ENCODE measurements at regions not wholly inside any gene's neighbourhood (a gene's known extent, or its start where the extent isn't known, plus 50 kb on each side); places are given as distances from the start of the nearest gene placed in this dataset.

DNA sequence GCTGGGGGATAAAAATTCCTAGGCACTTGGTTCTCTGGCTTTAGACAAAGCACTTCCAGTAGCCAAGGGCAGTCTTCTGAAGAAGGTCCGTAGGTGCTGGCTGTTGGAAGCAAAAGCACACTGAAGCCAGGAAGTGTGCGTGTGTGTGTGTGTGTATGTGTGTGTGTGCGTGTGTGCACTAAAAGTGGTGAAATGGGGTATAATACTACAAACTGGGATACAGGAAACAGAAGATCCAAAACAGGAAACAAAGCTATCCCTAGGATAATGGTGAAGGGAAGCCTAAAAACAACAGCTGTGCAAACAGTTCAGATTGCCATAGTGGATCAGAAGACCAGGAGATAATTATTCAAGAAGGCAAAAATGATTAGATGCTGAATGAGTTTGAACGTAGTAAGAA, 103.4 kb downstream of the IL20RB start:
- in situ Hi-C loops (cut with MboI; ENCODE audit: low pct_unique_long_range_greater_than_20kb in 2 of 9, low sequenced_read_pairs in 9 of 9, unreplicated experiment in 9 of 9) = no loop called here
- WGBS, 10 experiments = 43 to 100% (median 82%) methylated on average over 1 to 4 of the region's 4 CpGs
- Histone ChIP-seq H3K4me1 (replicated peaks in 1 of 2) (no peaks in the 10 kb centered on the region), H3K27ac (no peak overlapping the region), H3K4me3 (no peak overlapping the region)
- no peak for ATAC-seq (replicated peaks in 6 of 8)

DNA sequence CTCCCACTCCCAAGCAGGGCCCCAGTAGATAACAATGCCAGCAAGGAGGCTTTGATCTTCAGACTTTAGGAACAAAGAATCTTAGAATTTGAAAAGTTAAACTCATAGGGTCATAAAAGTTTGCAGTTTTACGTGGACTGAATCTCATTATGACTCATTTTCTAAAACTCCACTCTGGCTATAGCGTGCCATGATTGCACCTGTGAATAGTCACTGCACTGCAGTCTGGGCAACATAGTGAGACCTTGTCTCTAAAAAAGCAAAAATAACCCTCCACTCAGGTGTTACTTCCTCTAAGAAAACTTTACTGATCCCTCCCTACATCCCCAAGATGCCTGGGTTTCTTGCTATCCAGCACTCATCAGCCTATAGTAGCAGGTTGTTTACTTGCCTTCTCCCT, 104.5 kb downstream of the IL20RB start:
- in situ Hi-C loops (cut with MboI; ENCODE audit: low pct_unique_long_range_greater_than_20kb in 2 of 9, low sequenced_read_pairs in 9 of 9, unreplicated experiment in 9 of 9) = no loop called here
- Histone ChIP-seq H3K27ac (no peak overlapping the region), H3K4me3 (no peak overlapping the region), H3K4me1 (replicated peaks in 1 of 2) (no peaks in the 10 kb centered on the region)
- no peak for ATAC-seq (replicated peaks in 6 of 8)
- WGBS, 10 experiments = 30 to 80% (median 56%) methylated on average over 2 of the region's 2 CpGs; no CpG with 5 or more reads in 4 of the 10 experiments

- H3K4me3 ChIP-seq = no peak overlapping the region
- no peak overlapping the region for H3K27ac ChIP-seq
- ATAC-seq (replicated peaks in 6 of 8) = peak in 1 of 8 experiments; percentile 16
- in situ Hi-C loops (cut with MboI; ENCODE audit: low pct_unique_long_range_greater_than_20kb in 2 of 9, low sequenced_read_pairs in 9 of 9, unreplicated experiment in 9 of 9) = no loop called here
- no peaks in the 10 kb centered on the region for H3K4me1 ChIP-seq (replicated peaks in 1 of 2)
- WGBS, 10 experiments = 33 to 80% (median 43%) methylated on average over 1 of the region's 1 CpG; no CpG with 5 or more reads in 5 of the 10 experiments
Measured at GRCh38 chr3:137065381-137065780, 107.6 kb downstream of the IL20RB start.

GRCh38 chr3:137066092-137066491, 108.3 kb downstream of the IL20RB start:
- no peak overlapping the region for H3K4me3 ChIP-seq

DNA sequence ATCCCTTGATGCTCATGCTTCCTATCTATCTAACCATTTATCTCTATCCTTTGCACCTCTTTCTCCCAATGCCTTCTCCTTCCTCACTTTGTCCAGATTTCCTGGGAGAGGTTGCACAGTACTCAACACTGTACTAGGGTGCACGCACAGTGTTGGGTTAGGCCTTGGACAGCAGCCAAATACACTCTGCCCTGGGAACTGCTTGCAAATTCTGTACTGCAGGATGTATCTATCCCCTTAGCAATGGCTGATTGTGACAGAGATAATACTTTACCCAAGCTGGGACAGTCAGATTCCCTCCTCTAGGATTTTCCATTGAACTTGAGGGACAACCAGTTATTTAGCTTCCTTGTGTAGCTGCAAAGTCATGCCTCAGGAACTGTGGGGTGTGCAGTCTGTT, 113.3 kb downstream of the IL20RB start:
- peak in 5 of 8 experiments; percentile 29 to 84 (median 65) for ATAC-seq (replicated peaks in 6 of 8)
- H3K4me1 ChIP-seq (replicated peaks in 1 of 2) = no peaks in the 10 kb centered on the region
- in situ Hi-C loops (cut with MboI; ENCODE audit: low pct_unique_long_range_greater_than_20kb in 2 of 9, low sequenced_read_pairs in 9 of 9, unreplicated experiment in 9 of 9) = no loop called here
- 0 to 100% (median 86%) methylated on average over 1 of the region's 1 CpG; no CpG with 5 or more reads in 2 of the 10 experiments for WGBS, 10 experiments
- H3K4me3 ChIP-seq = no peak overlapping the region
- no peak overlapping the region for H3K27ac ChIP-seq

More at GRCh38 chr3:137066092-137066491, 108.3 kb downstream of the IL20RB start:
- Histone ChIP-seq H3K4me1 (replicated peaks in 1 of 2) (no peaks in the 10 kb centered on the region), H3K27ac (no peak overlapping the region)
- in situ Hi-C loops (cut with MboI; ENCODE audit: low pct_unique_long_range_greater_than_20kb in 2 of 9, low sequenced_read_pairs in 9 of 9, unreplicated experiment in 9 of 9) = no loop called here
- ATAC-seq (replicated peaks in 6 of 8) = no peak
- 0 to 83% (median 48%) methylated on average over 1 to 2 of the region's 2 CpGs; no CpG with 5 or more reads in 3 of the 10 experiments for WGBS, 10 experiments

DNA sequence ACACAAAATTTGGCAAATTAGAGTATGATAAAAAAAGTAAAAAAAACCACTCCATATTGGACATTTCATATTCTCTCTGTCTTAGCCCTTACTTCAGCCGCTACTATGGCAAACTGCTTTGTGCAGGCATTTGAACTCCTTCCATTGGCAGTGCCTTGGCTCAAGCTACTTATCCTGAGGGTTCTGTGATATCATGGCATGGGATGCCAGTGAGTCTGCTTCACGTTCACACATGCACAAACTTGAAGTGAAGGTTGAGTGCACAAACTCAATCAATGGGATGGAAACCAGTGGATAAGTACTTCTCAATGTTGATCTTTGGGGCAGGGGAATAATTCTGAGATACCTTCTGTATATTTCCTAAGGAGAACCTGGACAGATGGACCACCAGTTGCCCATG, 117.2 kb downstream of the IL20RB start:
- 0 to 100% (median 80%) methylated on average over 1 to 2 of the region's 2 CpGs; no CpG with 5 or more reads in 1 of the 10 experiments for WGBS, 10 experiments
- in situ Hi-C loops (cut with MboI; ENCODE audit: low pct_unique_long_range_greater_than_20kb in 2 of 9, low sequenced_read_pairs in 9 of 9, unreplicated experiment in 9 of 9) = no loop called here
- Histone ChIP-seq H3K4me3 (no peak overlapping the region), H3K4me1 (replicated peaks in 1 of 2) (no peaks in the 10 kb centered on the region), H3K27ac (no peak overlapping the region)
- ATAC-seq (replicated peaks in 6 of 8) = no peak

GRCh38 chr3:137078040-137078439, 120.3 kb downstream of the IL20RB start:
- WGBS, 10 experiments = 0 to 82% (median 50%) methylated on average over 2 of the region's 2 CpGs; no CpG with 5 or more reads in 1 of the 10 experiments
- peak in 2 of 8 experiments; percentile 45 to 75 for ATAC-seq (replicated peaks in 6 of 8)
- H3K4me1 ChIP-seq (replicated peaks in 1 of 2) = no peaks in the 10 kb centered on the region
- in situ Hi-C loops (cut with MboI; ENCODE audit: low pct_unique_long_range_greater_than_20kb in 2 of 9, low sequenced_read_pairs in 9 of 9, unreplicated experiment in 9 of 9) = no loop called here
- no peak overlapping the region for H3K27ac ChIP-seq
- no peak overlapping the region for H3K4me3 ChIP-seq

- 32 to 89% (median 79%) methylated on average over 2 of the region's 2 CpGs for WGBS, 10 experiments
- no peak overlapping the region for H3K27ac ChIP-seq
- no peak for ATAC-seq (replicated peaks in 6 of 8)
- no peaks in the 10 kb centered on the region for H3K4me1 ChIP-seq (replicated peaks in 1 of 2)
- in situ Hi-C loops (cut with MboI; ENCODE audit: low pct_unique_long_range_greater_than_20kb in 2 of 9, low sequenced_read_pairs in 9 of 9, unreplicated experiment in 9 of 9) = no loop called here
- H3K4me3 ChIP-seq = no peak overlapping the region
Measured at GRCh38 chr3:137079571-137079970, 121.8 kb downstream of the IL20RB start.

DNA sequence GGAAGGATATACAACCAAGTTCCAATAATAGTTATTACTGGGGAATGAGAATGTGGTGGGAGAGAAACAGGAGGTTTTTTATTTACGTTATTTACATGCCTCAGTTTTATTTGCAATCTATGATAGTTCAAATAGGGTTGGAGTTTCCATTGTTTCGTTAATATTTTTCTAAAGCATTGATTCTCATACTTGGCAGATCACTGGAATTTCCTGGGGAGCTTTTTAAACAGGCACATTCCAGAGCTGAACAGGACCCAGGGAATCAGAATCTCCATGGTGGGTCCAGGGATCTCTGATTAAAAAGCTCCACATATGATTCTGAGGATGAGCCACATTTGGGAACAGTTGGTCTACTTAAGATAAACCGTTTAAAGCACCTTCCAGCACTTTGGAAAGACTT, 123.9 kb downstream of the IL20RB start:
- 0 to 79% (median 68%) methylated on average over 1 to 3 of the region's 3 CpGs for WGBS, 10 experiments
- in situ Hi-C loops (cut with MboI; ENCODE audit: low pct_unique_long_range_greater_than_20kb in 2 of 9, low sequenced_read_pairs in 9 of 9, unreplicated experiment in 9 of 9) = no loop called here
- no peak for ATAC-seq (replicated peaks in 6 of 8)

DNA sequence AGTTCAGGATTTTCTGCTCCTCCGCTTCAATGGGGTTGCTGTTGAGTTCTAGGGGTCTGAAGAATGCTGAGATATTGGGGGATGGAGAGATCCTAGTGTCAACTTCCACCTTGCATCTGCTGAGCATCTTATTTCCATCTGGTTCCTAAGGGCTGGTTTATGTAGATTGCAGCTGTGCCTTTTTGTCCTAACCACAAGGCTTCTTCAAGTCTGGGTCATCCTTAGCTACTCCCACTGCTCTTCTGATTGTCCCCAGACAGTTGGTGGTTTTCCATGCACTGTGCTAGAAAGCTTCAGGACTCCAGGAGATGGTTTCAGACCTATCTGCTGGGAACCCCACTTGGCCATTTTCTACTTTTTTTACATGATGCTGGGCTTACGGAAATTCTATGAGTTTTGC, 125.0 kb downstream of the IL20RB start:
- ATAC-seq (replicated peaks in 6 of 8) = peak in 3 of 8 experiments; percentile 50 to 66 (median 62)
- WGBS, 10 experiments = 77 to 100% (median 100%) methylated on average over 1 to 2 of the region's 2 CpGs; no CpG with 5 or more reads in 4 of the 10 experiments
- Histone ChIP-seq H3K4me3 (no peak overlapping the region), H3K27ac (no peak overlapping the region), H3K4me1 (replicated peaks in 1 of 2) (no peaks in the 10 kb centered on the region)
- in situ Hi-C loops (cut with MboI; ENCODE audit: low pct_unique_long_range_greater_than_20kb in 2 of 9, low sequenced_read_pairs in 9 of 9, unreplicated experiment in 9 of 9) = no loop called here

More for the DNA sequence above, 123.9 kb downstream of the IL20RB start:
- Histone ChIP-seq H3K4me1 (replicated peaks in 1 of 2) (no peaks in the 10 kb centered on the region), H3K4me3 (no peak overlapping the region), H3K27ac (no peak overlapping the region)

- peak in 3 of 8 experiments; percentile 64 to 79 (median 74) for ATAC-seq (replicated peaks in 6 of 8)
- H3K4me1 ChIP-seq (replicated peaks in 1 of 2) = no peaks in the 10 kb centered on the region
- no peak overlapping the region for H3K4me3 ChIP-seq
- in situ Hi-C loops (cut with MboI; ENCODE audit: low pct_unique_long_range_greater_than_20kb in 2 of 9, low sequenced_read_pairs in 9 of 9, unreplicated experiment in 9 of 9) = no loop called here
- WGBS, 10 experiments = 7 to 100% (median 62%) methylated on average over 1 to 2 of the region's 2 CpGs
- no peak overlapping the region for H3K27ac ChIP-seq
Measured at GRCh38 chr3:137083332-137083731, 125.5 kb downstream of the IL20RB start.

GRCh38 chr3:137084586-137084985, 126.8 kb downstream of the IL20RB start:
- Histone ChIP-seq H3K4me3 (no peak overlapping the region), H3K4me1 (replicated peaks in 1 of 2) (no peaks in the 10 kb centered on the region), H3K27ac (no peak overlapping the region)
- ATAC-seq (replicated peaks in 6 of 8) = no peak
- in situ Hi-C loops (cut with MboI; ENCODE audit: low pct_unique_long_range_greater_than_20kb in 2 of 9, low sequenced_read_pairs in 9 of 9, unreplicated experiment in 9 of 9) = no loop called here
- WGBS, 10 experiments = 0 to 100% (median 71%) methylated on average over 1 to 4 of the region's 4 CpGs; no CpG with 5 or more reads in 1 of the 10 experiments

- ATAC-seq (replicated peaks in 6 of 8) = no peak
- WGBS, 10 experiments = 0 to 100% (median 50%) methylated on average over 1 to 3 of the region's 3 CpGs
- Histone ChIP-seq H3K27ac (no peak overlapping the region), H3K4me1 (replicated peaks in 1 of 2) (no peaks in the 10 kb centered on the region), H3K4me3 (no peak overlapping the region)
- in situ Hi-C loops (cut with MboI; ENCODE audit: low pct_unique_long_range_greater_than_20kb in 2 of 9, low sequenced_read_pairs in 9 of 9, unreplicated experiment in 9 of 9) = no loop called here
Measured at GRCh38 chr3:137097386-137097785, 139.6 kb downstream of the IL20RB start.

- Histone ChIP-seq H3K27ac (no peak overlapping the region), H3K4me1 (replicated peaks in 1 of 2) (no peaks in the 10 kb centered on the region), H3K4me3 (no peak overlapping the region)
- in situ Hi-C loops (cut with MboI; ENCODE audit: low pct_unique_long_range_greater_than_20kb in 2 of 9, low sequenced_read_pairs in 9 of 9, unreplicated experiment in 9 of 9) = no loop called here
- no peak for ATAC-seq (replicated peaks in 6 of 8)
- WGBS, 10 experiments = 0 to 100% (median 82%) methylated on average over 2 to 5 of the region's 5 CpGs; no CpG with 5 or more reads in 3 of the 10 experiments
Measured at GRCh38 chr3:137097852-137098251, 140.1 kb downstream of the IL20RB start.

All from motor neuron (in vitro differentiated cells).